WI38 (cell line): ENCODE measurements at regions not wholly inside any gene's neighbourhood (a gene's known extent, or its start where the extent isn't known, plus 50 kb on each side); places are given as distances from the start of the nearest gene placed in this dataset.

ENCODE experiments used
- H3K4me3 ChIP-seq: 2 replicates; pipeline ENCODE4 v1.5.1; 2011; ENCODE audit warnings: low read depth, mild to moderate bottlenecking, control low read depth, low read length
- CTCF ChIP-seq: IDR thresholded peaks from 2 replicates; pipeline ENCODE4 v1.5.1; 2012; ENCODE audit warnings: low read depth, mild to moderate bottlenecking, control low read depth, low read length

DNA sequence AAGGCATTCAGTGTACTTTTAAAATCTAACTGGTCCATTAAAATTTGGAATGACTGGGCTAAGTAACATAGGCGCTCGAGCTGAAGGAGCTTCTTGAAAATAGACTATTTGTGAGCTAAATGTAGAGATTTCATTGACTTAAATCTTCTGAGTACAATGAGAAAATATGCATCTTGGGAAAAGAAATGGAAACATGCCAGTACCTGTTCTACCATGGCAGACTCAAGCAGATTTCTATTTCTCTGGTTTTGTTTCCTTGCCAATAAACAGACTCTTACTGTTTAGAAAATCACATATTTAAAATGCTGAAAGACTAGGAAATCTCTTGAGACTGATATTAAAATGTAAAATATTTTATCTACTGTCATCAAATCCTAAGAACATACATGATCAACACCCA lies 678.1 kb downstream of the FAT4 start:
- no peak for TF ChIP-seq CTCF
- H3K4me3 ChIP-seq = no peak overlapping the region

DNA sequence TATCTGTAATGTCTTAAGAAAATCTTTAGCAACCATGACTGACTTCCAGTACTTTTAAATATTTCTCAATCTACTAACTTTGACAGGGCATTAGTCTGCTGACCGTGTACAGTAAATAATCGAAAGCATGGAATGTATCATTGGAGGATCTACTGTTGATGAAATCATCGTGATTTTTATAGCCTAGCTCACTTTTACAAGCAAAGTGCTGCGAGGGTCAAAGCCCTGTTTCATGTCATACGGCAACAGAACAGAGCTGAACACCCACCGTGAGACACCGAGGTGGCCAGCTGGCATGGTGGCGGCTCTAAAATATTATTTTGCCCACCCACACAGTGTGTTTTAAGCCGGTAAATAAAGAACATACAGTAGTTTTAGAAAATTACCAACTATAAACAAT lies 679.3 kb downstream of the FAT4 start:
- no peak for TF ChIP-seq CTCF
- H3K4me3 ChIP-seq = no peak overlapping the region

DNA sequence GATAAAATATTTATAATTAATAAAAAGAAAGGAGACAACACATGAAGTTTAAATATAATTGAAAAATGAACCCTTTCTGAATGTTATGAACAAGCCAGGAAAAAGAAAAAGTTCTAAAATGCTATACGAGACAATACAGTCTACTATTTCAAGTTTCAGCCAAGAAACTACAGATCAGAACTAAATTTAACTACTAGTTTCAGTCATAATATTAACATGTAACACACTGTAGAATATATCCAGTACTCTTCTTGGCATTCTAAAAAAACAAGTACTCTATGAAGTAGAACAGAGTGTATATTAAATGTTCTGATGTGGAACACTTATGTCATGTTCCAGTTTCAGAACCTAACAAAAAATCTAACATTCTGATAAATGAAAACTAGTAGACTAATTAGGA lies 679.7 kb downstream of the FAT4 start:
- no peak overlapping the region for H3K4me3 ChIP-seq
- TF ChIP-seq CTCF = no peak

DNA sequence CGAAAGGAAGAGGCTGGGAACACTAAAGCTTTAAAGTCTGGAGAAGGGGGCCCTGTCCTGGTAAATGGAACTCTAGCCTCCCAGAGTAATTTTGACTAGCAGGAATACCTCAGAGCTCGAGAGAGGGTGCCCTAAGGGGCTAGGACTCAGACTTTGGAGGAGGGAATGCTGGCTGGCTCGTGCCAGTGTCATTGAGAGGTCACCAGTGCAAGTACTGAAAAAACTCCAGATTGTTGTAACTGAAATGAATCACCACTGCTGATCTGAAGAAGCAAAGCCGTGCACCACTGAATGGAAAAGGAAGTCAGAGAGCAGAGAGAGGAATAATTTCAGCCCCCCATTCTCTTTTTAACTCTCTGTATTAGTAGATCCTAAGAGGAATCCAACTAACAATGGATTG lies 690.2 kb downstream of the FAT4 start:
- no peak overlapping the region for H3K4me3 ChIP-seq
- TF ChIP-seq CTCF = no peak

DNA sequence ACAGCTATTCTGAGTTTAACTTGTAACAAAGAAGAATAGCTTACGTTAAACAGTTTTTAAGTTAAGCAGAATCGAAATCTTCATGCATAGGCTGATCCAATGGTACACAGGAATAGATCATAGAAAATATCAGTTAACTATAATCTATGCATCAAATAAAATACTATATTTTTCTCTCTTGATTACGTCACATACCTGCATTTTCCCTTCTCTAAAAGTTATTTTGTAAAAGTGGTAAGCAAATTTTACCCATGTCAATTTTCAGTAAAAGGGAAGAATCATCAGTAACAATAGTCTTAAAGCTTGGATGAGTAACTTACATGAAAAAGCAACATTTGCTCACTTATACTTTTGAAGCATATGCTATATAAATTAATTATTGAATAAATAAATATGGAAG lies 692.4 kb downstream of the FAT4 start:
- no peak for TF ChIP-seq CTCF
- no peak overlapping the region for H3K4me3 ChIP-seq

DNA sequence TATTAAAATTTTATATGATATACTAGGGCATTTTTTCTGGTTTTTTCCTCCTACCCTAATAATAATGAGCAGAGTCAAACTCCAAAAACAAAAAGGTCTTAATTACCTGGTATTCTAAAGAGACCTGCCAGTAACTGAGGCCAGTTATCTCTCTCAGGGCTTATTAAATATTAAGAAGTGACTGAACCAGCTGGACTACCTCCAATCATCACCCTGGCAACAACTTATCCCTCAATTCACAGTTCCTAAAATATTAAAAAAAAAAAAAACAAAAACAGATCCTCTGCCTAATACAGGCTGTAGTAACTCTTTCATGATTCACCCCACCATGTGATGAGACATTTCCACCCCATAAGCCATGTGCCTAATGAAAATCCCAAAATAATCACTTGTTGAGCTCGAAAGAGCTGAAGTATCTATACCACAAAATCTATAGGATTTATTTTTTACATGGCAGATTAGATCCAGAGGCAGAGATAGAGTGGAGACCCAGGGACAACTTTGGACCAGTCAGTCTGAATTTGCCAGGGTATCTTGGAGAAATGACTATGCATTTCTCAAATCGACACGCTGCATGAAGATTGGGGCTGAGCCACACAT lies 698.0 kb downstream of the FAT4 start:
- no peak for TF ChIP-seq CTCF

GRCh38 chr4:126018274-126018673 lies 703.5 kb downstream of the FAT4 start:
- H3K4me3 ChIP-seq = no peak overlapping the region
- no peak for TF ChIP-seq CTCF

More for the DNA sequence above, 698.0 kb downstream of the FAT4 start:
- no peak overlapping the region for H3K4me3 ChIP-seq
